HG03108 (cell line): ENCODE measurements at regions not wholly inside any gene's neighbourhood (a gene's known extent, or its start where the extent isn't known, plus 50 kb on each side); places are given as distances from the start of the nearest gene placed in this dataset.
"Not testable (repeated sequence)": the region's sequence is repeated elsewhere in the genome, so short reads cannot be mapped to it uniquely, and the experiment has no call there.

Experiments
- ATAC-seq: cut with Tn5 transposase; IDR thresholded peaks from one replicate; pipeline ENCODE4 v1.9.1; 2021; ENCODE audit warnings: moderate library complexity; ENCODE audit not compliant: unreplicated experiment

DNA sequence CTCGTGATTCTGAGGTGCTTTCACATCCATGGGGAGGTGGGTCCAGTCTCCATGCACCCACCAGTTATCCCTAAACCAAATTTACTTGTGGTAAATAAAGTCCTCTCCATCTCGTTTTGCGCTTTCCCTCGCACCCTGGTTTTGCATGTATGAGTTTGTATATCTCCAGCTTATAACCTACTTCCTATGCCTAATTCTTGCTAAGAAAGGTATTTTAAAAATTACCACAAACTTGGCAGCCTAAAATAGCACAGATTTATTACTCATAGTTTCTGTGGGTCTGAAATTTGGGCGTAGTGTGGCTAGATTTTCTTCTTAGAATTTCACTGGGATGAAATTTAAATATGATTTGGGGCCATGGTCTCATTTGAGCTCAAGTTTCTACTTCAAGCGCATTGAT lies 511.5 kb downstream of the NYAP2 start:
- no peak for ATAC-seq

DNA sequence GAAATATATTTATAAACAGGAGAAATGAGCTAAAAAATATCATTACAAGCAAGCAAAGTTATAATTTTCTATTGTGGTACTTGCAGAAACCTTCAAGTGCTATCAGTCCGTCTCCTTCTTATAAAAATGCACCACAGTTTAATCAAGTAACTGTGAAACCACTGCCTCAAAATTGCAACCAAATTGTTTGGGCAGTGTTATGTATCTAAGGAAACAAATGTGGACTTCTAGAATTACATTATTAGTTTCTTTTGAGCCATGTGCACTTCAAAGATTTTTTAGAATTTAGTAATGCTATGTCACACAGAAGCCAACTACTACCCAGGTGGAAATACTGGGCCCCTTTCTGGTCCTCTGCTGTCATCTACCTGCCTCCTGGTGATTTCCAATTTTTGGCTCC lies 495.6 kb downstream of the NYAP2 start:
- ATAC-seq, result no peak

DNA sequence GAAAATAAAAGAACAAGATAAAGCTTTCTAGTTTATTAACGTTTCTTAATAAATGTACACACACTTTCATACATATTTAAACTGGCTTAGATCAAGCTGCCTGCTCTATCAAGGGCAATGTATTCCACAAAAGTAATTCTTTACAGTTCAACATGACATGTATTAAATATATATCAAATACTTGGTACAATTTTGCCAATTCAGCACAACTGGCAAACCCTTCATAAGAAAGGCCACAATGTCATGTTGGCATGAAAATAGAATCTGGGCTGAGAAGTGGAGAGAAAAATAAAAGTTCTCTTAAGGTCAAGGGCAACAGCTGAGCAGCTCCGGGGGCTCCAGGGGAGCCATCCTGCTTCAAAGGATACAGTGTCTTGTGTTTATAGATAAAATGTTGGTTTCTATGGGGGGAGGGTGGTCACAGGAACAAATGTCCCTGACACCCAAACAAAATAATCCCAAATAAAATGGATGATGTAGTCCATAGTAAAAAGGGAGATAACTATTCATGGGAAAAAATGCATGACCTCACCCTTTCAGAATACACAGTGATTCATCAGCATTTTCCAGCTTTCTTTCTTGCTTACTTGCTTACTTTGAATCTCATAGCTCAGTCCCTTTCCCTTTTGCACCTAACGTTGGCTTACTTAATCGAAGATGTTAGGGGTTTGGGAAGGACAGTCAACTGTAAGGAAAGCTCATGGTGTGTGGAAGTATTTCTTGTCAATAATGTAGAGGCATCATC lies 494.9 kb downstream of the NYAP2 start:
- no peak for ATAC-seq

DNA sequence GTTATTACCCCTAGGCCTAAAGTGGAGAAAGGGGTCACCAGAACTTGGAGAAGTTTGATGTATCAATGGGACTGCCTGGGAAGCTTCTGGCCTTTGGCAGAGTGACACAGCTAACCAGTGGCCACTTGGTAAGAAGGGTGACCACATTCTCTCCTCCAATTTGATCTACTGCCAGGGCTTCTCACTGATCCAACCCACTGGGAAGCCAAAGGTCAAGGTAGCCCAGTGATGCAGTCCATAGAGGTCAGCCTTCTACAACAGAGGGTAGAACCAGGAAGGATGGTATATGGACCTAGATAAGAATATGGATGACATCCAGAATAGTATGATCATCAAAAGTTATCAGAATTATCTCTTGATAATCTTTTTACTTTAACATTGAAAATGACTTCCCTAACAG lies 493.6 kb downstream of the NYAP2 start:
- no peak for ATAC-seq

DNA sequence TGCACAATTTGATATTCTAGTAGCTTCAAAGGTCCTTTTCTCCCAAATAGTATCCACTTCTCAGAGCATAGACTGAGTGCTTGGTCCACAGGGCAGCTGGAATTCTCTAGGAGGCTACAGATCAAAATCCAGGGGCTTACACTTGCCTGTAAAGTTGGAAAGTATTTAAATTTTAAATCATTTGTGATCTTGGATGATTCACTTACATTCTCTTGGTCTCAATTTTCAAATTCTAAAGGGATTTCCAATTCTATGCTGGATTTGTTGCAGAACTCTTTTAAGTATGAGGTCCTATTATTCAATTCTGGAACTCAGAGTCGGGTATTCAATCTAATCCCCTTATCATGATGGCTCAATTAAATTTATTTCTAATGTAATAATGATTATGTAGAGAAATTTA lies 492.3 kb downstream of the NYAP2 start:
- ATAC-seq, result no peak

DNA sequence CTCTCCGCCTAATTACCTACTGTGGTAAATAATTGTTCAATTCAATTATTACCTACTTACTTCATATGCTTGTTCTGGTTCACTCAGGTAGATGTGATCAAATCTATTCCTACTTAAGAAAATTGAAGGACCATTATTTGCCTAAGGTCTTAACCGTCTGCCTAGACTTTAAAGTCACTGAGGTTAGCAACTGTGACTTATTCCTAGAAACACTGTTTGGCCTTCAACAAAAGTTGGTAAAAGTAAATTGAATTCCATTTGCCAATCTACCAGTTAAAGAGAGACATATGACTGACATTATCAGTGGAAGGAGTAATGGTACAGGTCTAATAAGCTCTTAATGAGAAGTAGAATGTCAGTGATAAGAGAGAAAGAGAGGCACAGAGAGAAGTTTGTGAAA lies 491.5 kb downstream of the NYAP2 start:
- no peak for ATAC-seq

DNA sequence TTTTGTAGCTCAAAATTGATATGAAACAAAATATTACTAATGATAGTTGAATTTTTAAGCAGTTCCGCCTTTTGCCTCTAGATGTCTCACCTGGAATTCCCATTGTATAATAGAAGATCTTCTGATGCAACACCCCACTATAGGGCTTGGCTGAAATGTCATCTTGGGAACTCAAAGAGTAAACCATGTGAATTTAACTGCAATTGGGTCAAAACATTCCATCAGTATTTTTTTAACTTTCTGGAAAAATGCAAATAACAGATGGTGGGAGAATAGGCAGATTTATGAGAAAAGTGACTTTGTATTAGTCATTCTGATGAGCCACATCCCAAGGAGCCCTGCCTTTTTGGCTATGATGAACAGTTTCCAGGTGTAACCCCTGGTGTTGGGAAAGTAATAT lies 489.9 kb downstream of the NYAP2 start:
- ATAC-seq, result no peak

DNA sequence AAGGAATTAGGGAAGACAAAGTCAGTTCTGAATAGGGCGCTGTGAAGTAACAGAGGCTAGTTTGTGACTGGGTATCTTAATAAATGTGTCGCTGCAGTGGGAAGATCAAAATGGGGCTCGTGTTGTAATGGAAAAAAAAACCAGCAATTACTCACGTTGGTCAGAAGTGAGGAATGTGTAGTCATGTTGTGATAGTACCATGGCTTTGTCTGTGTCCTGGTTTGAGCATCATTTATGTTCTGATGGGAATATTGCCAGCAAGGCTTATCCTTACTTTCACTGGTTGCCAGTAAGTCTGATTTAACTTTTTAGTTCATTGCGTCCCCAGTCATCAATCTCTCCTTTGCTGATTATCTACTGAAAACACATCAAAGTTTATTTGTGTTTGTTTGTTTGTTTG lies 467.6 kb downstream of the NYAP2 start:
- no peak for ATAC-seq

DNA sequence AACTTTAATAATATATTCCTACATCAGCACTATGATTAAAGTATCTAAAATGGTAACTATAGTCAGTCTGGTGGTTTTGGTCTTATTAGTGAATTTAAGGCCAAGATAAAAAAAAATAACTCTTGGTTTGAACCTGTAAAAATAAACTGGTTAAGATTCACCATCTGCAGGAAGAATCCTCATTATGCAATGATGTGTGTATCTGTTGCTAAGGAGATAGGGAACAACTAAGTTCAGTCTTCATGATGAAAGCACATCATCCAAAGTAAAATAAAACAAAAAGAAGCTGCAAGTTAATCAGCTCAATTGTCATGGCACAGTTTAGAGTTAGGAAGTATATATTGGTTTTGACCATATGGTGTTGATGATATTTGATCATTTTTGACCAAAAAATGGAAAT lies 466.0 kb downstream of the NYAP2 start:
- ATAC-seq, result no peak

DNA sequence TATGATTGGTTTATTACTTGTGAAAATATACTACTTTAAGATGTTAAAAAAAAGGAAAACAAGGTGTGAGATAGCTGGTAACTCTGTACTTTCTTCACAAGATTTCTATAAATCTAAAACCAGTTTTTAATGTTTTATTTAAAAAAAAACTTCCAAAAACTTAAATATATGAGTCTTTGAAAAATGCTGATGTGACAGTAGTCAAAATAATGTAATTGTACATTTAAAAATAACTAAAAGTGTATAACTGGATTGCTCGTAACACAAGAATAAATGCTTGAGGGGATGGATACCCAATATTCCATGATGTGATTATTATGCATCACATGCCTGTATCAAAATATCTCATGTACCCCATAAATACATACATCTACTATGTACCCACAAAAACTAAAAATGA lies 464.9 kb downstream of the NYAP2 start:
- no peak for ATAC-seq

DNA sequence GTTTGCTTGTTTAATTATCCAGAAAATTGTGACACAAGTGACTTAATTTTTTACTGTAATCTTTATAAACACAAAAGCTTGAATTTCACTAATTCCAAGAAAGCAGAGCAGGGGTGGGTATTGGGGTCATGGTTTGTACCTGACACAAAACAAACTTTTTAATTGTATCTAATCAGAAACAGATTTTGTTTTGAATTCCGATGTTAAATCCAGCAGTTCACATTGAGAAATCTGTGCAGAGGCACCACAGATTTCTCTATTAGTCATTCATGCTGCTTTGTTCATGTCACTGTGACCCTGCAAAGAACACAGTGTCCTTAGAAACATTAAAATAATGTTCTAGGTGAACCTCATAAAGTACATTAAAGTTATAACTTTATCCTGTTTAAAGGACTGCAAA lies 443.4 kb downstream of the NYAP2 start:
- no peak for ATAC-seq

DNA sequence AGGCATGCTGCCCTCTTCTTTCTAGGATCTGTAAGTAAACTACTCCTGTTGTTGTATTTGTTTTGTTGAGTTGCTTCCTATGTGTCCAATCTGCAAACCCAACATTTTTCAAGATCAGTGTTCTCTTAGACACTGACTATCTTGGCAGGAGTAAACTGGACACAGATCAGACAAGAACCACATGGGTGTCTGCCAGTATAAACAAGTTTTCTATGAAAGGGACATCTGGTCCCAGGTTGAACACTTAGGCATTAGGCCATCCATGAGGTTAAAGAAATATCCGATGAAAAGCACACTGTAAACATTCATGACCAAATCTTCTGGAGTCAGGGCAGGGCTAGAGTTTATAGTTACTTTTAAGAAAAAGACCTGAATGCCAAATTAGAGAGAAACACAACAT lies 441.8 kb downstream of the NYAP2 start:
- no peak for ATAC-seq

DNA sequence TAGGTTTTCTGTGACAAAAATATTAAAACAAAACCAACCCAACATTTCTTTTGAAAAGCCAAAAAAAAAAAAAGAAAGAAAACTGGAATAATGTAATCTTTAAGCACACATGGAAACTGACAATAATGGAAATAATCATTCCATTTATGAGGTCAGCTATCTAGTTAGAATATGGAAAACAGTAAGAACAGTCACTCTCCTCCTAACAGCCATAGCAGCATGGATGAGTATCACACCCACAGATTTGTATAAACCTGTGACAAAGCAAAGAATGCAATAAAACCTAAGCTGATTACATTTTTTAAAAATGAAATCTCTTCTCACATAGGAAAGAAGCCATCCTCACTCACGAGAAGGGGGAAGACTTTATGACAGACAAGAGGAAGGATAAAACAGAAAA lies 437.8 kb downstream of the NYAP2 start:
- no peak for ATAC-seq

DNA sequence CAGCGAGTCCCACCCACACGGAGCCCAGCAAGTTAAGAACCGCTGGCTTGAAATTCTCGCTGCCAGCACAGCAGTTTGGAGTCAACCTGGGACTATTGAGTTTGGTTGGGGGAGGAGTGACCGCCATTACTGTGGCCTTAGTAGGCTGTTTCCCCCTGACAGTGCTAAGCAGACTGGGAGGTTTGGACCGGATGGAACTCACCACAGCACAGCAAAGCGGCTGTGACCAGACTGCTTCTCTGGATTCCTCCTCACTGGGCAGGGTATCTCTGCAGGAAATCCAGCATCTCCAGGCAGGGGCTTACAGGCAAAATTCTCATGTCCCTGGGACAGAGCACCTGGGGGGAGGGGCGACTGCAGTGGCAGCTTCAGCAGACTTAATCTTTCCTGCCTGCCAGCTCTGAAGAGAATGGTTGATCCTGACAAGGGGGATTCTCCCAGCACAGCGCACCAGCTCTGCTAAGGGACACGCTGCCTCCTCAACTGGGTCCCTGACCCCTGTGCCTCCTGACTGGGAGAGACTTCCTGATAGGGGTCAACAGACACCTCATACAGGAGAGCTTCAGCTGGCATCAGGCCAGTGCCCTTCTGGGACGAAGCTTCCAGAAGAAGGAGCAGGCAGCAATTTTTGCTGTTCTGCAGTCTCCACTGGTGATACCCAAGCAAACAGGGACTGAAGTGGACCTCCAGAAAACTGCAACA lies 425.4 kb downstream of the NYAP2 start:
- ATAC-seq, result no peak

DNA sequence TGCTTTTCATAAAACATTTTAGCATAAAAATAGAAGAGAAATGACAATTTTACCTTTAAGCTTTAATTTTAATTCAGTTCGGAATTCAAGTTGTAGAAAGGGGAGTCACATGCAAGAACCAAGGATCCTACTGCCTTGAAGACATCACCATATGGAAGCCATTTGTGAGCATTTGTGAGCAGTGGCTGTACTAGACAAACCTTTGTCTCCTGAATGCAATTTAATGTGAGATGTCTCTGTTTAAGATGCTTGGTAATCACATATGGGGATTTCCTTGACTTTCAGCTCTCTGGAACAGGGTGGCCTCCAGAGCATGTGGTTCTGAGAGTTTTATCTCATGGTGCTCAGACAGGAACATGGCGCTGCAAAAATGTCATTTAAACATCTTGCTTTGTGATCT lies 421.8 kb downstream of the NYAP2 start:
- no peak for ATAC-seq

DNA sequence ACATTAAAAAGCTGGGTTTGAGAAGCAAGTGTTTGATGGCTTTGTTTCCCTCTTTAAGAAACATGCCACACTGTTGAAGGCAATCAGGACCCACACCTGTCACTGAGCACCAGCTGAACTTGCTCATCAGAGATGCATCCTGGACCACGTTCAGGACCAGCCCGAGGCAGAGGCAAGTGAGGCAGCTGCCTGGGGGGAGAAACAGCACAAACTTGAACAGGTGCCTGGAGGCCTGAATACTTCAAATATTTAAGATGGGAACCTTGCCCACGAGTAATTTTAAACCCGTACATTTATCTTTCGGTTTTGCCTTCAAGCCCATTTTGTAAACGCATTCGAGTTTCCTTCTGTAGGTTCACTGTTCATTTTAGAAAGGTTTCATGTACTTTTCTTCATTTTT lies 421.3 kb downstream of the NYAP2 start:
- no peak for ATAC-seq

DNA sequence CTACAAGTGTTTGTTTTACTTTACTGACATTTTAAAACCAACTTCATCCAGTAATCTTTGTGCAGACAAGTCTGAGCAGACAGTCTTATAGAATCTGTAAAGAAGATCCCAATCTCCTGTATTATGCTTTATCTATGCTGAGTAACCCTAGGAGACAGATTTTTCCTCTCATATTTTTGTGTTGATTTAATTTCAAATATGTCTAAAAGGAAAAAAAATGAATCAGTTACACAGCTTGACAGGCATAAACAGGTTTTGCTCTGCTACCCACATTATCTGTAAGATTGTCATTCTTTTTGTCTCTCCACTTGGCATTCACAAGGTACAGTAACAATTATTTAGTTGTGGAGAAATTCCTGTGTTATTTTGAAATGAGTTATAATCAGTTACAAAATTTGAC lies 415.0 kb downstream of the NYAP2 start:
- ATAC-seq, result no peak

DNA sequence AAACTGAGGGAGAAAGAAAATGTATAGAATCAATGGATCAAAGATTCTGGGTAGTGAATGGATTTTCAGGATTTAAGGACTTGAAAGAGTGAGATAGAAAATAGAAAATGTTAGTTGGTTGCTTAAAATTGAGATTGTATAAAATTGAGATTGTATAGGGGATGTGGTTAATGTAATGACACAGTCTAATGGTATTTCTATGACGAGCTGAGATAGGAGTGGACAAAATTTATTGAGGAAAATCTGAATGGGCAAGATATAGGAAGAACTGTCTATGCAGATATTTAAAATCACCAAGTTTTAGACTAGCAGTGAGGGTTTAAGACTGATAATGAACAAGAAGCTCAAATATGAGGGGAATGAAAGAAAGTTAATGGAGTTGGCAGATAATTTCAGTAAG lies 406.6 kb downstream of the NYAP2 start:
- ATAC-seq, result no peak

DNA sequence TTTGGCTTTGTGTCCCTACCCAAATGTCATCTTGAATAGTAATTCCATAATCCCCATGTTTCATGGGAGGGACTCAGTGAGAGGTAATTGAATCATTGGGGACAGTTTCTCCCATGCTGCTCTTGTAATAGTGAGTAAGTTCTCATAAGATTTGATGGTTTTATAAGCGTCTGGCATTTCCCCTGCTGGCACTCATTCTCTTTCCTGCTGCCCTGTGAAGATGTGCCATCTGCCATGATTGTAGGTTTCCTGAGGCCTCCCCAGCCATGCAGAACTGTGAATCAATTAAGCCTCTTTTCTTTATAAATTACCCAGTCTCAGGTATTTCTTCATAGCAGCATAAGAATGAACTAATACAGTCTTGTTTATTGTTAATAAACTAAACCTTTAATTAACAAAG lies 402.6 kb downstream of the NYAP2 start:
- not testable (repeated sequence) for ATAC-seq

DNA sequence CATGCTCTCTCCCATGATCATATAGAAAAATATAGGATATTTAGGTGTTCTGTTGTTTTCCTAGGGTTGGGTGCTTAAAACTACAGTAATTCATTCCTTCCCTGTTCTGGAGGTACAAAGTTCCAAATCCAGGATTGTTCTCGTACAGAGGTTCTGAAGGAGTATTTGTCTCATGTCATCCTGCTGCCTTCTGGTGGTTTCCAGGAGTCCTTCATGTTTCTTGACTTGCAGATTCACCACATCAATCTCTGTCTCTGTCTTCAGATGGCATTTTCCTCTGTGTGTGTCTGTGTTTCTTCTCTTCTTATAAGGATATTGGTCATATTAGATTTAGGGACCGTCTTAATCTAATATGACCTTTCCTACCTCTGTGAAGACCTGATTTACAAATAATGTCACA lies 397.9 kb downstream of the NYAP2 start:
- no peak for ATAC-seq

DNA sequence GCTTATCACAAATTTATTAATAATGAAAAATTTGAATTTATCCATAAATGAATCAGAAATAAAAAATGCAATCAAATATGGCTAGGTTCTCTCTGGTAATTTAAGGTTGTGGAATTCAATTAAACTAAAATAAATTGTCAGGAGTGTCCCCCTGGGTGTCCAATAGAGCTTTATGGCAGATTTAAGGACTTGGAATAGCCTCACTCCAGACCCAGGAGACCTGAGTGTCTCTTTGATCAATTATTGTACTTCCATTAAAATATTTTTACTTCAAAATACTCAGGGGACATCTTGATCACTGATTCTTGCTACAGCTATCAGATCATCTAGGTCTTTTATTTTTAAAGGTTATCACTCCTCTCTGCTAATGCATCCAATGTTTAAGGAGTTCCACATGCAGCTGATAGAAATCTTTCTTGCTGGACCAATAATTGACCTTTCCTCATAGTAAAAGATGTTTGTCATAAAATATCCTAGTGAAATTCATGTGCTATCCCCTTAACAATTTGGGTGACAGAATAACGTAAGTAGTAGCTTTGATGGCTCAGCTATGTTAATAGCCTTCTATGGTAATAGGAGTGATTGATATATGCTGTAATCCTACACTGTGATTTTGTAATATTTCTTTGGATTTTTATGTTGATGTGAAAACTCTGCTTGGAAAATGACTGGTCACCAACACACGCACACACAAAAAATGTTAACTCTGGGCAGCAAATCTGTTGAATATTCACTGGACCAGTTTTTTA lies 395.3 kb downstream of the NYAP2 start:
- ATAC-seq, result no peak
